Psoas muscle (tissue), 7 donors: ENCODE measurements at regions not wholly inside any gene's neighbourhood (a gene's known extent, or its start where the extent isn't known, plus 50 kb on each side); places are given as distances from the start of the nearest gene placed in this dataset.

Experiments used
- ATAC-seq, 4 donors: fragments of 200-7000 bp; cut with Tn5 transposase; one replicate each; pipeline ENCODE4 v1.9.1; 2020; ENCODE audit warnings: moderate library complexity in 3 of 4, mild to moderate bottlenecking in 2 of 4
- DNase-seq, 2 donors: peaks; one replicate each; pipeline ENCODE4 v3.0.0-alpha.2; 2020
- H3K27ac ChIP-seq: fragments of 200-600 bp; one replicate; pipeline ENCODE4 v1.8.0; 2022
- H3K27me3 ChIP-seq, 3 donors: fragments of 200-600 bp in 1 of 3; one replicate each; pipeline versions ENCODE4 v1.6.1 to v1.8.0; 2013 to 2022; ENCODE audit warnings: low read length in 2 of 3, mild to moderate bottlenecking in 2 of 3, moderate library complexity in 1 of 3; ENCODE audit not compliant: insufficient read depth in 3 of 3
- H3K36me3 ChIP-seq, 2 donors: fragments of 200-600 bp in 1 of 2; one replicate each; pipeline versions ENCODE4 v1.6.1 to v1.8.0; 2013 to 2022; ENCODE audit warnings: low read depth in 1 of 2, mild to moderate bottlenecking in 1 of 2, moderate library complexity in 1 of 2; ENCODE audit not compliant: insufficient read depth in 1 of 2
- H3K4me1 ChIP-seq: fragments of 200-600 bp; one replicate; pipeline ENCODE4 v1.8.0; 2022
- H3K4me3 ChIP-seq: fragments of 200-600 bp; one replicate; pipeline ENCODE4 v1.8.0; 2022; ENCODE audit warnings: mild to moderate bottlenecking
- H3K9me3 ChIP-seq: fragments of 200-600 bp; one replicate; pipeline ENCODE4 v1.8.0; 2022
- CTCF ChIP-seq: fragments of 200-600 bp; IDR thresholded peaks from one replicate; pipeline ENCODE4 v1.8.0; 2022; ENCODE audit warnings: antibody characterized with exemption
- WGBS, 3 donors: extraction: QIAGEN DNeasy Blood & Tissue Kit; methylation state at CpG; one replicate each; pipeline versions ENCODE4 v1.1.6 to v1.1.7; 2013; 5-methylcytosine and 5-hydroxymethylcytosine counted together
- intact Hi-C, 2 donors: fragments of 100-400 bp; cut with DNase I; formaldehyde crosslinking; loops; one replicate each; pipeline versions ENCODE4 v1.11.0 to v1.14.2; 2022
- donor health status: healthy with polysubstance abuse.
- donor health status: DM: no; HTN: no; CAD: no; lungs with moderate emphysema.
- donor health status: Bipolar disorder and iron deficiency.
- donor health status: healthy.
- donor health status: DM: yes; HTN: yes; CAD: no.
- donor health status: DM: no; HTN: no; CAD: no.
- donor health status: DM: yes; HTN: yes; CAD: no.

GRCh38 chr6:87943191-87943590 is 104.5 kb upstream of the SPACA1 start:
- Histone ChIP-seq H3K4me1 (peaks cover 15% of the 10 kb centered on the region), H3K36me3 (no peaks in the 10 kb centered on the region), H3K9me3 (no peaks in the 10 kb centered on the region), H3K27me3 (no peaks in the 10 kb centered on the region), H3K4me3 (no peak overlapping the region), H3K27ac (no peak overlapping the region)
- DNase-seq (no peak), ATAC-seq (no peak)
- intact Hi-C loops: loop anchor here in 1 of 2 donors (10.0 kb wide), 1 partner anchor 108 kb away; no protein-coding TSS in a partner anchor
- TF ChIP-seq CTCF: no peak
- 94 to 99% (median 94%) methylated on average over 3 of the region's 3 CpGs for WGBS, 3 donors

- WGBS, 3 donors: 56 to 75% (median 60%) methylated on average over 2 of the region's 2 CpGs
- no peak for ATAC-seq
- no peaks in the 10 kb centered on the region for H3K27me3 ChIP-seq
- intact Hi-C loops: loop anchor here in 1 of 2 donors (10.0 kb wide), 1 partner anchor 107 kb away; no protein-coding TSS in a partner anchor
- H3K4me3 ChIP-seq: no peak overlapping the region
- TF ChIP-seq CTCF: no peak
- H3K27ac ChIP-seq: no peak overlapping the region
- no peaks in the 10 kb centered on the region for H3K36me3 ChIP-seq
- DNase-seq: no peak
- H3K4me1 ChIP-seq: peaks cover 11% of the 10 kb centered on the region
- no peaks in the 10 kb centered on the region for H3K9me3 ChIP-seq
Observed at GRCh38 chr6:87941556-87942358, 105.9 kb upstream of the SPACA1 start.

- H3K9me3 ChIP-seq: no peaks in the 10 kb centered on the region
- TF ChIP-seq CTCF: no peak
- no peak for ATAC-seq
- no peaks in the 10 kb centered on the region for H3K27me3 ChIP-seq
- 78 to 100% (median 84%) methylated on average over 1 of the region's 1 CpG for WGBS, 3 donors
- no peak overlapping the region for H3K27ac ChIP-seq
- DNase-seq: no peak
- peaks cover under 1% of the 10 kb centered on the region for H3K4me1 ChIP-seq
- no peak overlapping the region for H3K4me3 ChIP-seq
- intact Hi-C loops: loop anchor here in 1 of 2 donors (10.0 kb wide), 2 partner anchors 105 to 225 kb away; partner anchors contain the start of gene CNR1
- no peaks in the 10 kb centered on the region for H3K36me3 ChIP-seq
Observed at GRCh38 chr6:87939776-87940175, 107.9 kb upstream of the SPACA1 start.

GRCh38 chr6:87938287-87938686 is 109.4 kb upstream of the SPACA1 start:
- Histone ChIP-seq H3K36me3 (no peaks in the 10 kb centered on the region), H3K4me1 (no peaks in the 10 kb centered on the region), H3K4me3 (no peak overlapping the region), H3K9me3 (no peaks in the 10 kb centered on the region), H3K27ac (no peak overlapping the region), H3K27me3 (no peaks in the 10 kb centered on the region)
- ATAC-seq (no peak), DNase-seq (no peak)
- TF ChIP-seq CTCF: no peak
- intact Hi-C loops: loop anchor here in 1 of 2 donors (10.0 kb wide), 1 partner anchor 227 kb away; the partner anchor contains the start of gene CNR1
- WGBS, 3 donors: 95 to 97% (median 96%) methylated on average over 4 of the region's 4 CpGs
